ENCODE measurements at regions not wholly inside any gene's neighbourhood (a gene's known extent, or its start where the extent isn't known, plus 50 kb on each side); places are given as distances from the start of the nearest gene placed in this dataset.

- TF ChIP-seq GATA2 (IDR thresholded peaks at IDR 0.05; ENCODE audit: low read depth, low read length), result no peak
- no peak for TF ChIP-seq GATA3 (IDR thresholded peaks at IDR 0.05; ENCODE audit: low read depth, low read length)
Observed at GRCh38 chr2:210915912-210916311, 359.5 kb downstream of the CPS1 start.
